ENCODE measurements at regions not wholly inside any gene's neighbourhood (a gene's known extent, or its start where the extent isn't known, plus 50 kb on each side); places are given as distances from the start of the nearest gene placed in this dataset.

GRCh38 chr6:93676581-93676980, 257.2 kb upstream of the EPHA7 start:
- TF ChIP-seq EP300 (IDR thresholded peaks at IDR 0.05) (no peak), POLR2A (IDR thresholded peaks at IDR 0.05) (no peak), CTCF (IDR thresholded peaks at IDR 0.05) (no peak)

Measured in tibial nerve (tissue), 4 donors.